ENCODE measurements at regions not wholly inside any gene's neighbourhood (a gene's known extent, or its start where the extent isn't known, plus 50 kb on each side); places are given as distances from the start of the nearest gene placed in this dataset.
A peak's percentile ranks its signal among the peaks of the same experiment; 100 is the strongest.
"Not testable (repeated sequence)": the region's sequence is repeated elsewhere in the genome, so short reads cannot be mapped to it uniquely, and the experiment has no call there.

DNA sequence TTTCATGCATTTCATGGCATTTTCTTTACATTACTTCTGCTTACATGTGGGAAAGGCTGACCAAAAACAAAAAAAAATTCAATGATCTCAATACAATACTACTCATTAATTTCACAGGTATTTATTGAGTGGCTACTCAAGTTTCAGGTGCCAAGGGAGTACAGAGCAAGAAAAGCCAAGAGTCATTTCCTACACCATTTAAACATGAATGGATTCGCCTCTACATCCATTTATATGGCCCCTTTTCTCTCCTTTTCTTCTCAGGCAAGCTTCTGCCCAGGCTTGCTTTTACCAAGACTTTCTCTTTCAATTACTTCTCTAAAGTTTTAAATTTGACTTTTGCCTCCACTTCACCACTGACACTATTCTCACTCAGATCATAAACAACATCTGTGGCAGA, 1603.1 kb upstream of the CELF4 start:
- CTCF ChIA-PET, result interaction anchor here (1.0 kb wide), 1 partner anchor 26 kb away, joined by 3 read pairs; no protein-coding TSS in a partner anchor
- Histone ChIP-seq H3K27ac (ENCODE audit: insufficient read depth in 1 of 2, low read depth in 1 of 2, low read length in 2 of 2, poor library complexity in 1 of 2, severe bottlenecking in 2 of 2) (no peak overlapping the region), H3K4me1 (ENCODE audit: control extremely low read depth in 1 of 4, control insufficient read depth in 4 of 4, insufficient read depth in 4 of 4, low read length in 3 of 4) (no peaks in the 10 kb centered on the region), H3K27me3 (replicated peaks in 2 of 5; ENCODE audit: control insufficient read depth in 4 of 5, insufficient read depth in 5 of 5, low read length in 4 of 5) (no peaks in the 10 kb centered on the region), H3K36me3 (ENCODE audit: control insufficient read depth in 4 of 4, insufficient read depth in 4 of 4, low read length in 3 of 4) (no peaks in the 10 kb centered on the region), H3K4me3 (ENCODE audit: control insufficient read depth in 1 of 7, extremely low read depth in 1 of 7, insufficient read depth in 4 of 7, low read depth in 2 of 7, low read length in 6 of 7) (no peak overlapping the region), H3K9me3 (ENCODE audit: control extremely low read depth in 1 of 5, control insufficient read depth in 4 of 5, insufficient read depth in 2 of 5, low read depth in 1 of 5, low read length in 4 of 5) (no peaks in the 10 kb centered on the region)
- POLR2A ChIA-PET, result no interaction called here
- DNase-seq, result no peak
- WGBS (ENCODE audit: insufficient coverage), result 100% methylated on average over 1 of the region's 1 CpG

DNA sequence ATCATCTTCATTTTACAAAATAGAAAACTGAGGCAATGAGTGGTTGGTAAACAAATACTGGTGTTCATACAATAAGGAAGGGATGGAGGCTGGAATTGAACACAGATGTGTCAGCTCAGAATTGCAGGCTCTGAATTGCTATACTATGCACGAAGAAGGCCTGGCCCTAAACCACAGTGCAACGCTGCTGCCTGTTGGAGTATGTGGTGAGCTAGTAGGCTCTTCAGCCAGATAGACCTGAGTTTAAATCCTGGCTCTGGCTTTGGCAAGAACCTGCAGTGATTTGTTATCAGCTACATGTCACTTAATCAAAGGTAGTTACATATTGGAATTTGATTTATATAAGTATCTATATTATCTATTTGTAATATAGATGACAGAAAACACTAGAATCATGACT, 1602.4 kb upstream of the CELF4 start:
- Histone ChIP-seq H3K9me3 (ENCODE audit: control extremely low read depth in 1 of 5, control insufficient read depth in 4 of 5, insufficient read depth in 2 of 5, low read depth in 1 of 5, low read length in 4 of 5) (no peaks in the 10 kb centered on the region), H3K27me3 (replicated peaks in 2 of 5; ENCODE audit: control insufficient read depth in 4 of 5, insufficient read depth in 5 of 5, low read length in 4 of 5) (no peaks in the 10 kb centered on the region), H3K27ac (ENCODE audit: insufficient read depth in 1 of 2, low read depth in 1 of 2, low read length in 2 of 2, poor library complexity in 1 of 2, severe bottlenecking in 2 of 2) (no peak overlapping the region), H3K36me3 (ENCODE audit: control insufficient read depth in 4 of 4, insufficient read depth in 4 of 4, low read length in 3 of 4) (no peaks in the 10 kb centered on the region), H3K4me1 (ENCODE audit: control extremely low read depth in 1 of 4, control insufficient read depth in 4 of 4, insufficient read depth in 4 of 4, low read length in 3 of 4) (no peaks in the 10 kb centered on the region), H3K4me3 (ENCODE audit: control insufficient read depth in 1 of 7, extremely low read depth in 1 of 7, insufficient read depth in 4 of 7, low read depth in 2 of 7, low read length in 6 of 7) (no peak overlapping the region)
- no peak for DNase-seq
- ChIA-PET POLR2A (no interaction called here), CTCF (interaction anchor here (1.0 kb wide), 1 partner anchor 25 kb away, joined by 3 read pairs; no protein-coding TSS in a partner anchor)
- WGBS (ENCODE audit: insufficient coverage), result 86% methylated on average over 1 of the region's 2 CpGs

DNA sequence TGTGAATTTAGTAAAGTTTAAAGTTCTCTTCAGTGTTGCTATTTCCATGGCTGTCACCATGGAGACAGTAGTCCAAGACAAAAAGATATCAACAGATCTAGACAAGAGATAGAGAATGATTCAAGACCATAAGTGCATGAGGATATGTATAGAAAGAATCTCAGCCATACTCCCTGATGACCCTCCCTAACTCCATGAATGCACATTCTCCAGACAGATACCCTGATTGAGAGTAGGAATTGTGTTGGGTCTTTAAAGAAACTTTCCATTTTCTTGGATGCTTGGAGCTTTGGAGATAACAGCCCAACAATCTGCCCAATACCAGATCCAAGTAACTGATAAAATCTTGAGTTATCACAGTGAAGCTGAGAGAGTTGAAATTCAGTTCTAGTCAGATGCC, 1601.2 kb upstream of the CELF4 start:
- CTCF ChIA-PET, result no interaction called here
- no peaks in the 10 kb centered on the region for H3K4me1 ChIP-seq (ENCODE audit: control extremely low read depth in 1 of 4, control insufficient read depth in 4 of 4, insufficient read depth in 4 of 4, low read length in 3 of 4)
- POLR2A ChIA-PET, result no interaction called here
- no peaks in the 10 kb centered on the region for H3K27me3 ChIP-seq (replicated peaks in 2 of 5; ENCODE audit: control insufficient read depth in 4 of 5, insufficient read depth in 5 of 5, low read length in 4 of 5)
- H3K27ac ChIP-seq (ENCODE audit: insufficient read depth in 1 of 2, low read depth in 1 of 2, low read length in 2 of 2, poor library complexity in 1 of 2, severe bottlenecking in 2 of 2), result no peak overlapping the region
- peak in 2 of 3 donors; percentile 5 to 26 for DNase-seq
- no peaks in the 10 kb centered on the region for H3K9me3 ChIP-seq (ENCODE audit: control extremely low read depth in 1 of 5, control insufficient read depth in 4 of 5, insufficient read depth in 2 of 5, low read depth in 1 of 5, low read length in 4 of 5)
- H3K4me3 ChIP-seq (ENCODE audit: control insufficient read depth in 1 of 7, extremely low read depth in 1 of 7, insufficient read depth in 4 of 7, low read depth in 2 of 7, low read length in 6 of 7), result no peak overlapping the region
- no peaks in the 10 kb centered on the region for H3K36me3 ChIP-seq (ENCODE audit: control insufficient read depth in 4 of 4, insufficient read depth in 4 of 4, low read length in 3 of 4)

DNA sequence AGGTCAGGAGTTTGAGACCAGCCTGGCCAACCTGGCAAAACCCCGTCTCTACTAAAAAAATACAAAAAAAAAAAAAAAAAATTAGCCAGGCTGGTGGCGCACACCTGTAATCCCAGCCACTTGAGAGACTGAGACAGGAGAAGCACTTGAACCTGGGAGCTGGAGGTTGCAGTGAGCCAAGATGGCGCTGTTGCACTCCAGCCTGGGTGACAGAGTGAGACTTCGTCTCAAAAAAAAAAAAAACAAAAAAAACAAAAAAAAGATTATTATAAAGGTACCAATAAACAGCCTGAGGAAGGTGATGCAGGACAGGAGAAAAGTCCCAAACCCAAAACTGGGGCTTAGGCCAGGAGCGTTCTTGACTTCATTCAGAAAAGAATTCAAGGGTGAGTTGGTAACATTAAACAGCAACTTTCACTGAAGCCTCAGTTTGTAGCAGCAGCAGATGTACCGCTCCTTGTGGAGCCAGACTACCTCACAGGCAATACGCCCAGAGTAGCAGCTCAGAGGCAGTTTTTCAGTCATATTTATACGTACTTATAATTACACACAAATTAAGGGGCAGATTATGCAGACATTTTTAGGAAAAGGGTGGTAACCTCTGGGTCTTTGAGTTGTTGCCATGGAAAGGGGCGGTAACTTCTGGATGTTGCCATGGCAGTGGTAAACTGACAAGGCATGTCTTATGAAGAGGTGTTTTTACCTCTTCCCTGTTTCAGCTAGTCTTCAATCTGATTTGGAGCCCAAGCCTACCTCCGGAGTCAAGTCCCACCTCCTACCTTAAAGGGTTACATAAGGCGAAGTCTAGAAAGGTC, 1596.6 kb upstream of the CELF4 start:
- ChIA-PET POLR2A (no interaction called here), CTCF (interaction anchor here (0.6 to 1.0 kb wide), 2 partner anchors 20 to 466 kb away, joined by 3 to 4 read pairs; no protein-coding TSS in a partner anchor)
- Histone ChIP-seq H3K27ac (ENCODE audit: insufficient read depth in 1 of 2, low read depth in 1 of 2, low read length in 2 of 2, poor library complexity in 1 of 2, severe bottlenecking in 2 of 2) (no peak overlapping the region), H3K4me3 (ENCODE audit: control insufficient read depth in 1 of 7, extremely low read depth in 1 of 7, insufficient read depth in 4 of 7, low read depth in 2 of 7, low read length in 6 of 7) (no peak overlapping the region), H3K9me3 (ENCODE audit: control extremely low read depth in 1 of 5, control insufficient read depth in 4 of 5, insufficient read depth in 2 of 5, low read depth in 1 of 5, low read length in 4 of 5) (peaks cover 0 to 5% (median 0%) of the 10 kb centered on the region in 5 experiments), H3K27me3 (replicated peaks in 2 of 5; ENCODE audit: control insufficient read depth in 4 of 5, insufficient read depth in 5 of 5, low read length in 4 of 5) (no peaks in the 10 kb centered on the region), H3K4me1 (ENCODE audit: control extremely low read depth in 1 of 4, control insufficient read depth in 4 of 4, insufficient read depth in 4 of 4, low read length in 3 of 4) (no peaks in the 10 kb centered on the region), H3K36me3 (ENCODE audit: control insufficient read depth in 4 of 4, insufficient read depth in 4 of 4, low read length in 3 of 4) (no peaks in the 10 kb centered on the region)
- 96% methylated on average over 2 of the region's 11 CpGs for WGBS (ENCODE audit: insufficient coverage)
- no peak for DNase-seq

DNA sequence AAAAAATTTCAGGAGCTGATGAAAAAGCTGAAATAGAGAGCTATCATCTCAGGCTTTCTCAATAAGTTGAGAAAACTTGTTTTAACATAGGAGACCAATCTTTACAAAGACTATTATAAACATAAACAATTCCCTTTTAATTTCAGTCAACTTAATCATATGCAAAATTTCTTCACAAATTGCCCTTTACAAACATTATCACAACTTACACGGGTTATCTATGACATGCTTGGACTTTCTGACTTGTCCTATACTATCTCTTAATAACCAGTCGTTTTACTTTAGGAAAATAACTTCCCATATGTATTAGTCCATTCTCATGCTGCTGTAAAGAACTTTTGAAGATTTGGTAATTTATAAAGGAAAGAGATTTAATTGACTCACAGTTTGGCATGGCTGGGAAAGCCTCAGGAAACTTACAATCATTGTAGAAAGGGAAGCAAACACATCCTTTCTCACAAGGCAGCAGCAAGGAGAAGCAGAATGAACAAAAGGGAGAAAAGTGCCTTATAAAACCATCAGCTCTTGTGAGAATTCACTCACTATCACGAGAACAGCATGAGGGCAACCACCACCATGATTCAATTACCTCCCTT, 1583.7 kb upstream of the CELF4 start:
- Histone ChIP-seq H3K4me3 (ENCODE audit: control insufficient read depth in 1 of 7, extremely low read depth in 1 of 7, insufficient read depth in 4 of 7, low read depth in 2 of 7, low read length in 6 of 7) (no peak overlapping the region), H3K36me3 (ENCODE audit: control insufficient read depth in 4 of 4, insufficient read depth in 4 of 4, low read length in 3 of 4) (no peaks in the 10 kb centered on the region), H3K27me3 (replicated peaks in 2 of 5; ENCODE audit: control insufficient read depth in 4 of 5, insufficient read depth in 5 of 5, low read length in 4 of 5) (no peaks in the 10 kb centered on the region), H3K9me3 (ENCODE audit: control extremely low read depth in 1 of 5, control insufficient read depth in 4 of 5, insufficient read depth in 2 of 5, low read depth in 1 of 5, low read length in 4 of 5) (peaks cover 2 to 22% (median 7%) of the 10 kb centered on the region in 5 experiments), H3K4me1 (ENCODE audit: control extremely low read depth in 1 of 4, control insufficient read depth in 4 of 4, insufficient read depth in 4 of 4, low read length in 3 of 4) (no peaks in the 10 kb centered on the region), H3K27ac (ENCODE audit: insufficient read depth in 1 of 2, low read depth in 1 of 2, low read length in 2 of 2, poor library complexity in 1 of 2, severe bottlenecking in 2 of 2) (no peak overlapping the region)
- ChIA-PET POLR2A (no interaction called here), CTCF (no interaction called here)
- 100% methylated on average over 1 of the region's 3 CpGs for WGBS (ENCODE audit: insufficient coverage)
- DNase-seq, result peak in 1 of 3 donors; percentile 18

DNA sequence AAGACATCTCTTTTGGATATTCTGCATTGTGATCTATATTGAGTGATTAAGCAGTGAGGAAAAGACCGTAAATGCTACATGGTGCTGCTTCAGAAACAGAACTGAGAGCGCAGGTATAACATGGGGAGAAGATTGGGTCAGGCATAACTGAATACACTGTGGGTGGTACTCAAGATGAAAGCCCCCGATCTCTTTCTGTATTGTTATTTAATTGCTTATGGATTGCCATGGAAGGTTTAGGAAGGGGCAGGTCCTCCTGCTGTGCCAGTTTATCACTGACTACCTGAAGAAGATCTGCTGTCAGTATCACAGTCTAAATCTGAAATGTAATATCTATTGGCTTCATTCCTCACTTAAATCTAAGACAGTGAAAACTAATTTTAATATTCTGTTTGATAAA, 1568.7 kb upstream of the CELF4 start:
- ChIA-PET CTCF (no interaction called here), POLR2A (no interaction called here)
- DNase-seq, result no peak
- H3K36me3 ChIP-seq (ENCODE audit: control insufficient read depth in 4 of 4, insufficient read depth in 4 of 4, low read length in 3 of 4), result no peaks in the 10 kb centered on the region
- H3K9me3 ChIP-seq (ENCODE audit: control extremely low read depth in 1 of 5, control insufficient read depth in 4 of 5, insufficient read depth in 2 of 5, low read depth in 1 of 5, low read length in 4 of 5), result no peaks in the 10 kb centered on the region
- H3K27ac ChIP-seq (ENCODE audit: insufficient read depth in 1 of 2, low read depth in 1 of 2, low read length in 2 of 2, poor library complexity in 1 of 2, severe bottlenecking in 2 of 2), result no peak overlapping the region
- no peaks in the 10 kb centered on the region for H3K27me3 ChIP-seq (replicated peaks in 2 of 5; ENCODE audit: control insufficient read depth in 4 of 5, insufficient read depth in 5 of 5, low read length in 4 of 5)
- no peak overlapping the region for H3K4me3 ChIP-seq (ENCODE audit: control insufficient read depth in 1 of 7, extremely low read depth in 1 of 7, insufficient read depth in 4 of 7, low read depth in 2 of 7, low read length in 6 of 7)
- WGBS (ENCODE audit: insufficient coverage), result 100% methylated on average over 3 of the region's 3 CpGs
- H3K4me1 ChIP-seq (ENCODE audit: control extremely low read depth in 1 of 4, control insufficient read depth in 4 of 4, insufficient read depth in 4 of 4, low read length in 3 of 4), result no peaks in the 10 kb centered on the region

DNA sequence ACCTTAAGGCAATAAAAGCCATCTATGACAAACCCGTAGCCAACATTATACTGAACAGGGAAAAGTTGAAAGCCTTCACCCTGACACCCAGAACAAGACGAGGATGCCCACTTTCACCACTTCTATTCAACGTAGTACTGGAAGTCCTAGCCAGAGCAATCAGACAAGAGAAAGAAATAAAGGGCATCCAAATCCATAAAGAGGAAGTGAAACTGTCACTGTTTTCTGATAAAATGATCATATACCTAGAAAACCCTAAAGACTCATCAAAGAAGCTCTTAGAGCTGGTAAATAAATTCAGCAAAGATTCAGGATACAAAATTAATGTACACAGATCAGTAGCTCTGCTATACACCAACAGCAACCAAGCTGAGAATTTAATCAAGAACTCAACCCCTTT, 1561.9 kb upstream of the CELF4 start:
- H3K9me3 ChIP-seq (ENCODE audit: control extremely low read depth in 1 of 5, control insufficient read depth in 4 of 5, insufficient read depth in 2 of 5, low read depth in 1 of 5, low read length in 4 of 5); POLR2A ChIA-PET; H3K36me3 ChIP-seq (ENCODE audit: control insufficient read depth in 4 of 4, insufficient read depth in 4 of 4, low read length in 3 of 4); H3K4me1 ChIP-seq (ENCODE audit: control extremely low read depth in 1 of 4, control insufficient read depth in 4 of 4, insufficient read depth in 4 of 4, low read length in 3 of 4); CTCF ChIA-PET; H3K27ac ChIP-seq (ENCODE audit: insufficient read depth in 1 of 2, low read depth in 1 of 2, low read length in 2 of 2, poor library complexity in 1 of 2, severe bottlenecking in 2 of 2); H3K4me3 ChIP-seq (ENCODE audit: control insufficient read depth in 1 of 7, extremely low read depth in 1 of 7, insufficient read depth in 4 of 7, low read depth in 2 of 7, low read length in 6 of 7); DNase-seq; H3K27me3 ChIP-seq (replicated peaks in 2 of 5; ENCODE audit: control insufficient read depth in 4 of 5, insufficient read depth in 5 of 5, low read length in 4 of 5): not testable (repeated sequence)
- 100% methylated on average over 1 of the region's 3 CpGs for WGBS (ENCODE audit: insufficient coverage)
